GM19023 (cell line): ENCODE measurements at regions not wholly inside any gene's neighbourhood (a gene's known extent, or its start where the extent isn't known, plus 50 kb on each side); places are given as distances from the start of the nearest gene placed in this dataset.
"Not testable (repeated sequence)": the region's sequence is repeated elsewhere in the genome, so short reads cannot be mapped to it uniquely, and the experiment has no call there.

ENCODE experiments used
- ATAC-seq: cut with Tn5 transposase; IDR thresholded peaks from one replicate; pipeline ENCODE4 v1.9.1; 2021; ENCODE audit warnings: mild to moderate bottlenecking, moderate library complexity; ENCODE audit not compliant: unreplicated experiment

- no peak for ATAC-seq
Observed at GRCh38 chr11:109668973-109669634, 247.1 kb downstream of the C11orf87 start.

DNA sequence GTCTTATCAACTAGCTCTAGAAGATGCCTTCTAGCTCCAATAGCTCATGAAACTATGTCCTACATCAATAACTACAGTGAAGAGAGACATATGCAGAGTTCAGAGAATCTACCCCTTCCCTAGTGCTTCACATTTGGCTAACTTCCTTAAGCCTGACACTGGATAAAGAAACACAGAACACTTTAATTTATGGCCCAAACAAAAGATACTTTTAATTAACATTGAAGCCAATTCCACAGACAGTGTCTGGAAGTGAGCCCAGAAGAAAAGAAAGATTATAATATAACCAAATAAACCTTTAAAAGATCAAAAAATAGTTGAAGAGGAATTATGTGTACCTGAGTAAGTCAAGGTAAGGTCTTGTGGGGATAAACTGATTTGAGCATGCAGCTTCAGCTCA is 255.2 kb downstream of the C11orf87 start:
- ATAC-seq, result no peak

- no peak for ATAC-seq
Observed at GRCh38 chr11:109677876-109678275, 255.9 kb downstream of the C11orf87 start.

DNA sequence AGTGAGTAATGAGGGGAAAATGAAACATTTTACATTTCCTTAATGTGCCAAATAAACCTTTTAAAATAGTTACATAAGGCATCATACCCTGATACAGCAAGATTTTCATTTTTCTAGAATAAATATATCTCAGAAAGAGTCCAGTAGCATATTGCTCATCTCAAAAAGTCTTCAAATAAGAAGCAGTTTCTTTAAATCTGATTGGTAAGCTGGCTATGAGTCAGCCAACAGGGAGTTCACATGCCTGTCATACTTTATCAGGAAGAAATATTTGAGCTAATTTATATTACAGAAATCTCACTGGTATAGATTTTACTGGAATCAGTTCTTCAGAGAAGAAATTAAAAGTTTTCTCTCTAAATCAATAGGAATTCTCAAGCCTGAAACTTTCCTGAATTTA is 258.1 kb downstream of the C11orf87 start:
- ATAC-seq, result no peak

GRCh38 chr11:109682788-109683187 is 260.8 kb downstream of the C11orf87 start:
- ATAC-seq, result not testable (repeated sequence)

DNA sequence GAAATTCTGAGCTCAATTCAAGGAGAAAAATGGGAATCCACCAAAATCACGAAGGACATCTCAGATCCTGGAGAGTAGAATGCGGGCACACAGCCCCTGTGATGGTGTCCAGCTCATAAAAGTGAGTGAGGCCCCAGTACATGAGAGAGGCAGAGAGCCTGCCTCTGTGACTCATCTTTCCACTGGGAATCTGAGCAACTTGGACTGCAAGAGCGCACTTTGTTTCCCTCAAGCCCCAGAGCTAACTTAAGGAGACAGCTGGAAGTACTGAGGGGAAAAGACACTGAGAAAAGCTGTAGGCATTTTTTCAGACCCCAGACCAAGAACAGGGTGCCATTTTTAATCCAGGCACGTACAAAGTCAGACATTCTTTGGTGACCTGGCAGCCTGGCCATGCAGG is 273.7 kb downstream of the C11orf87 start:
- no peak for ATAC-seq

- ATAC-seq, result no peak
Observed at GRCh38 chr11:109696191-109696897, 274.4 kb downstream of the C11orf87 start.

- no peak for ATAC-seq
Observed at GRCh38 chr11:109697140-109697843, 275.3 kb downstream of the C11orf87 start.

DNA sequence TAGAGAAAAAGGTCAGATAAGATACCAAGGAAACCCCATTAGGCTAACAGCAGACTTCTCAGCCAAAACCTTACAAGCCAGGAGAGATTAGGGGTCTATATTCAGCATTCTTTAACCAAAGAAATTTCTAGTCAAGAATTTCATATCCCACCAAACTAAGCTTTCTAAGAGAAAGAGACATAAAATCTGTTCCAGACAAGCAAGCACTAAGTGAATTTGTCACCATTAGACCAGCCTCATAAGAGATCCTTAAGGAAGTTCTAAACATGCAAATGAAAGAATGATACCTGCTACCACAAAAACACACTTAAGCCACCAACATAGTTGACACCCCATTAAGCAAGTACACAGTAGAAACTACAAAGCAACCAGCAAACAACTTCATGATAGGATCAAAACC is 276.2 kb downstream of the C11orf87 start:
- ATAC-seq, result no peak

- ATAC-seq, result no peak
Observed at GRCh38 chr11:109704432-109704831, 282.4 kb downstream of the C11orf87 start.

DNA sequence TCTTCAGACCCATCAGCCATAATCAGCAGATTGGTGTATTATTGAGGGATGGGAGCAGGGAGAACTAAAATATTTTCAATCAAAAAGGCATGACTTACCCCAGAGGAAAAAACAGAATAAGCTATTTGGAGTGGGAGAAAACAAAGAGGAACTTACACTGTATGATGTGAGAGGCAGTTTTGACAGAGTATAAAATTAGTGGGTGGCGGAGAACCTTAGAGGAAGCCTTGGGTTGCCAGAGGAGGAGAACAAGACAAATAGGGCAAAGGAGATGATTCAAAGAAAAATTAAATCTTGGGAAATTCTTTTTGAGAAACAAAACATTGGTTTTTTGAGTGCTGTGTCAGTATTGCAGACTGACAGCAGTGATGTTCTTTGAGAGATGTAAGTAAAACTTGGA is 285.0 kb downstream of the C11orf87 start:
- no peak for ATAC-seq

DNA sequence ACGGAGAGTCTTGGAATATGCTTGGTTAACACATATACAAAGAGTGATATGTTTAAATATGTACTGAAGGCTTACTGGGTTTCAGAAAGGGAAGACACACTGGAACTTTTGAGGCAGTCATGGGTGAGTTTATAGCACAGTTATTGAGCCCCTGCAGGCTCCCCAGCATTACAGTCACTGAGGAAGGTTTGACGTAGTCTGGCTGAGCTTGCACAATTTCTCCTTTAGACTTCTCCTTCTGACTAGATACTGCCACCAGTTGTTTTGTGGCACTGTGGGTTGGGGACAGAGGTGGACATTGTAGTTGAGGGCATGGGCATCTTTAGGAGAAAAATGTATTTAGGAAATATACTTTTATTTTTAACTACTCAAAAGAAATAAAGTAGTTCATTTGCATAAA is 285.4 kb downstream of the C11orf87 start:
- ATAC-seq, result no peak

GRCh38 chr11:109708184-109708583 is 286.2 kb downstream of the C11orf87 start:
- ATAC-seq, result no peak

DNA sequence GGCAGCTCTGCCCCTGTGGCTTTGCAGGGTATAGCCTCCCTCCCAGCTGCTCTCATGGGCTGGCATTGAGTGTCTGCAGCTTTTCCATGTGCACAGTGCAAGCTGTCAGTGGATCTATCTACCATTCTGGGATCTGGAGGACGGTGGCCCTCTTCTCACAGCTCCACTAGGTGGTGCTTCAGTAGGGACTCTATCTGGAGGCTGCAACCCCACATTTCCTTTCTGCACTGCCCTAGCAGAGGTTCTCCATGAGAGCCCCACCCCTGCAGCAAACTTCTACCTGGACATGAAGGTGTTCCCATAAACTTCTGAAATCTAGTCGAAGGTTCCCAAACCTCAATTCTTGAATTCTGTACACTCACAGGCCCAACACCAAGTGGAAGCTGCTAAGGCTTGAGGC is 292.5 kb downstream of the C11orf87 start:
- not testable (repeated sequence) for ATAC-seq

- ATAC-seq, result not testable (repeated sequence)
Observed at GRCh38 chr11:109715424-109715823, 293.4 kb downstream of the C11orf87 start.

DNA sequence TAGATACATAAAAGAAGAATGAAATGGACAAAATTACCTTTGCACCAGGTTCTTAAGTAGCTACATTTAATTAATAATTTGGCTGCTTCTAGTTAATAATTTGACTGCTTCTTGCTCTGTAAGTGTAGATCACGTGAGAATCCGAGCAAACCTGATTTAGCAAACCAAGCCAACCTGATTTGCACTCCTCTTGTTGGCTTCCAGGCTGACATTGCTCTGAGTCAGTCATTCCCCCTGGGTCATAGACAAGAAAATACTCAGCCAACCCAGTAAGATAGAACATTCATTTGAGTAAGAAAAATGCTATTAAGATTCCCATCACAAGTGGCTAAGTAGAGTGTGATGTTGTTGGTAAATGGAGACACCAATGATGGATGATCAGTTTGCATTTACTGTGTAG is 304.1 kb downstream of the C11orf87 start:
- ATAC-seq, result no peak

DNA sequence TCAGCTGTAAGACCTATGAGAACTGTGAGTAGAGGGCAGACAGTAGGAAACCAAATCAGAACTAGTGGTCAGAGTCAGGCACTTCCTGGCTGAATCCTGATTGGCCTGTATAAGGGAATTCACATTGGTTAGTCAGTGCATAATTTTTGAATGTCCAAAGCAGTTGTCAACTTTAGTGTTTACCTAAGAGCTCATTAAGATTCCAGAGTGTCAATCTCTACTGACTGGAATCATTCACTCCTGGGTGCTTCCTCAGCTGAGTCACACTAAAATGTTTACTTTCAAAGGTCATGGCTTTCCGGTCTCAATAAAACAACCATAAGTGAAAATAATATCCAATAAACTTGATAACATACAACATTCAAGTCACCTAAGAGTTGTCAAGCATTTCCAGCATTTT is 306.1 kb downstream of the C11orf87 start:
- no peak for ATAC-seq

DNA sequence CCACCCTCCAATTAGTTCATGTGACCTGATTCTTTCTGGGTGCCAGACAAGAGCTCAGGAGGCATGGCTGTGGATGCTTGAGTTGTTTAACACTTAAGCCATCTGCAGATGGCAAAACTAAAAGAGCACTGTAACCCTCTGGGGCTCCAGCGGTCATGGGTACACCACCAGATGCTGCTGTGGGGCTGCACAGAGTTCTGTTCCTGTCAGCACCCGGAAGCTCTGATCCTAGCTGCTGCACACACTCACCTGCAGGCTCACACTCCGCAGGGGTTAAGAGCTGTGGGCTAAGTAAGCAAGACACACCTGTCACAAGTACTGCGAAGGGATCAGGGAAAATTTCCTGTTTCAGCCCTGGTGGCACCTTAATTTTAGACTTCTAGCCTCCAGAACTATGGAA is 307.8 kb downstream of the C11orf87 start:
- ATAC-seq, result no peak

DNA sequence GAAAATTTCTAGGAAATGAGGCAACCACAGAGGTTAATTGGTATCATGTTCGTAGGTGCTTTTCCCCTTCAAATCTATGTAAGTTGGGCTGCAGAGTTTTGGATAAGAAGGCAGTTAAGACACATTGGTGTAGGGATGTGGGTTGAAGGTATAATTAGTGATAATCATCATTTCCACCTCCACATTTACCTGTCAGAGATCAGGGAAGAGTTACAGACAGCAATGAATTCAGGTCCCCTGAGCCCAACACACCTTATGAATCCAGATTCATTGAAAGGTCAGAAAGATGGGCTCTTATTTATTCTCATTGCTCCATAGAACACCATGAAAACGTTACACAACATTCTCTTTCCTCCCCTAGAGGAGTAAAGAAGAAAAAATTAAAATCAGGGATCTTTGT is 308.7 kb downstream of the C11orf87 start:
- ATAC-seq, result no peak

DNA sequence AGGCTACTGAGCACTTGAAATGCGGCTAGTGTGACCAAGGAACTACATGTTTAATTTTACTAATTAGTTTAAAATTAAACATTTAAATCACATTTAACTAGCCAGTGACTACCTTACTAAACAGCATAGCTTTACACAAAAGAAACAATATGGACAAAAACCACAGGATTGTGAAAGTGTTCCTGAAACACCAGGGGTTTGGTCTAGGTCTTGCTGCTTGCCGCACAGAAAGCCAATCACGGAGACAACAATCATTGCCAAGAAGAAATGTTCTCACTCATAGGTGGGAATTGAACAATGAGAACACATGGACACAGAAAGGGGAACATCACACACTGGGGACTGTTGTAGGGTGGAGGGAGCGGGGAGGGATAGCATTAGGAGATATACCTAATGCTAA is 309.5 kb downstream of the C11orf87 start:
- no peak for ATAC-seq

- no peak for ATAC-seq
Observed at GRCh38 chr11:109733245-109733644, 311.3 kb downstream of the C11orf87 start.

DNA sequence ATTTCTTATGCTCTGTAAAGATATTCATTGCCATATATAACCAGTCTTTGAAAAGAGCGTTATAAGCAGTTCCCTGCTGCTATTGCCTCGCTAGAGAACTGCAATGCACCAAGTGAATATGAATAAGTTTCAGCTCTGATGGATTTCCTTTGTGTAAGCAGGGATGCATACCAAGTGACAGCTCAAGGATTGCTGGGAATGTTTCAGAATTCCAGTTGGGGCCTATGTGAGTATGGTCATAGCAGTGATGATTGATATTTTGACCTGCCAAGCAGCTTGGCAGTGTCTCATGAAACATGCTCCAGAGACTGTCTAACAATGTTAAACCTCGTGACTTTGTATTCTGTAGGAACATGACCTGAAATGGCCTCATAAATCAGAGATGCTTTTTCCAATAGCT is 312.6 kb downstream of the C11orf87 start:
- no peak for ATAC-seq
